Tibial artery (tissue), 4 donors: ENCODE measurements at regions not wholly inside any gene's neighbourhood (a gene's known extent, or its start where the extent isn't known, plus 50 kb on each side); places are given as distances from the start of the nearest gene placed in this dataset.

ENCODE experiments used
- DNase-seq, 2 donors: peaks; one replicate each; pipeline ENCODE4 v3.0.0-alpha.2; 2019
- H3K27ac ChIP-seq, 2 donors: fragments of 200-600 bp; sonication (generic) in 1 of 2; 1 replicate in 1 of 2; 2 replicates in 1 of 2; pipeline ENCODE4 v1.5.1; 2018 to 2019; ENCODE audit warnings: mild to moderate bottlenecking in 1 of 2
- H3K27me3 ChIP-seq, 2 donors: fragments of 200-600 bp; sonication (generic) in 1 of 2; one replicate each; pipeline versions ENCODE4 v1.5.1 to v1.6.0; 2016 to 2019
- H3K36me3 ChIP-seq, 3 donors: fragments of 200-600 bp; sonication (generic) in 2 of 3; one replicate each; pipeline ENCODE4 v1.5.1; 2016 to 2019; ENCODE audit warnings: mild to moderate bottlenecking in 2 of 3
- H3K4me1 ChIP-seq, 4 donors: fragments of 200-600 bp; sonication (generic) in 2 of 4; 1 replicate in 3 of 4; 2 replicates in 1 of 4; pipeline ENCODE4 v1.5.1; 2016 to 2019
- H3K4me3 ChIP-seq, 2 donors: fragments of 200-600 bp; sonication (generic) in 1 of 2; 1 replicate in 1 of 2; 2 replicates in 1 of 2; pipeline ENCODE4 v1.5.1; 2018 to 2019; ENCODE audit warnings: mild to moderate bottlenecking in 2 of 2
- H3K9me3 ChIP-seq, 3 donors: fragments of 200-600 bp; sonication (generic) in 1 of 3; one replicate each; pipeline ENCODE4 v1.5.1; 2016 to 2019
- intact Hi-C: fragments of 100-400 bp; cut with DNase I; formaldehyde crosslinking; loops from one replicate; pipeline ENCODE4 v1.15.0; 2023; ENCODE audit warnings: low total_unique reads
- TF ChIP-seq, protein P1 (sequence below), 2 experiments: fragments of 200-600 bp in 1 of 2; fragments of 450-650 bp in 1 of 2; IDR thresholded peaks; one replicate each; pipeline ENCODE4 v1.5.1; 2017 to 2019; ENCODE audit warnings: antibody characterized with exemption in 2 of 2, mild to moderate bottlenecking in 1 of 2, moderate library complexity in 1 of 2

DNA sequence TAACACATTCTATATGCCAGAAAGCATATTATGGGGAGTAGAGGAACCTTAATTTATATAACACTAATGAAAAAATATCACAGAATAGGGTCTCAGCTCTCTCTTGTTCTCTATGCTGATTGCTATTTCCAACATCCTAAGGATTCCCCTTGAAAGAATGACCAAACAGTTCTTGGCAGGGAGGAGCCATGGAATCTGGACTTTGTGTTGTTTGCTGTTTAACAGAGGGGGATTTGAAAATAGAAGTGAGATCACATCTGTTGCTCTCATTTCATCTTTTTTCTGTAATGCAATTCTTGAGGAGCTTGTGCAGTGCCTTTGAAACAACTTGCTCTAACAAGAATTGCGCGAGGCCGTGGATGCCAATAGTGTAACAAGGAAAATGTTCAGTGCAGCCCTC is 755.3 kb downstream of the TLE1 start:
- Histone ChIP-seq H3K27ac (no peak overlapping the region), H3K36me3 (no peaks in the 10 kb centered on the region), H3K27me3 (no peaks in the 10 kb centered on the region), H3K4me3 (no peak overlapping the region), H3K9me3 (no peaks in the 10 kb centered on the region), H3K4me1 (no peaks in the 10 kb centered on the region)
- intact Hi-C loops: no loop called here
- no peak for DNase-seq
- TF ChIP-seq, protein P1, sequence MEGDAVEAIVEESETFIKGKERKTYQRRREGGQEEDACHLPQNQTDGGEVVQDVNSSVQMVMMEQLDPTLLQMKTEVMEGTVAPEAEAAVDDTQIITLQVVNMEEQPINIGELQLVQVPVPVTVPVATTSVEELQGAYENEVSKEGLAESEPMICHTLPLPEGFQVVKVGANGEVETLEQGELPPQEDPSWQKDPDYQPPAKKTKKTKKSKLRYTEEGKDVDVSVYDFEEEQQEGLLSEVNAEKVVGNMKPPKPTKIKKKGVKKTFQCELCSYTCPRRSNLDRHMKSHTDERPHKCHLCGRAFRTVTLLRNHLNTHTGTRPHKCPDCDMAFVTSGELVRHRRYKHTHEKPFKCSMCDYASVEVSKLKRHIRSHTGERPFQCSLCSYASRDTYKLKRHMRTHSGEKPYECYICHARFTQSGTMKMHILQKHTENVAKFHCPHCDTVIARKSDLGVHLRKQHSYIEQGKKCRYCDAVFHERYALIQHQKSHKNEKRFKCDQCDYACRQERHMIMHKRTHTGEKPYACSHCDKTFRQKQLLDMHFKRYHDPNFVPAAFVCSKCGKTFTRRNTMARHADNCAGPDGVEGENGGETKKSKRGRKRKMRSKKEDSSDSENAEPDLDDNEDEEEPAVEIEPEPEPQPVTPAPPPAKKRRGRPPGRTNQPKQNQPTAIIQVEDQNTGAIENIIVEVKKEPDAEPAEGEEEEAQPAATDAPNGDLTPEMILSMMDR (IDR thresholded peaks at IDR 0.05): no peak

DNA sequence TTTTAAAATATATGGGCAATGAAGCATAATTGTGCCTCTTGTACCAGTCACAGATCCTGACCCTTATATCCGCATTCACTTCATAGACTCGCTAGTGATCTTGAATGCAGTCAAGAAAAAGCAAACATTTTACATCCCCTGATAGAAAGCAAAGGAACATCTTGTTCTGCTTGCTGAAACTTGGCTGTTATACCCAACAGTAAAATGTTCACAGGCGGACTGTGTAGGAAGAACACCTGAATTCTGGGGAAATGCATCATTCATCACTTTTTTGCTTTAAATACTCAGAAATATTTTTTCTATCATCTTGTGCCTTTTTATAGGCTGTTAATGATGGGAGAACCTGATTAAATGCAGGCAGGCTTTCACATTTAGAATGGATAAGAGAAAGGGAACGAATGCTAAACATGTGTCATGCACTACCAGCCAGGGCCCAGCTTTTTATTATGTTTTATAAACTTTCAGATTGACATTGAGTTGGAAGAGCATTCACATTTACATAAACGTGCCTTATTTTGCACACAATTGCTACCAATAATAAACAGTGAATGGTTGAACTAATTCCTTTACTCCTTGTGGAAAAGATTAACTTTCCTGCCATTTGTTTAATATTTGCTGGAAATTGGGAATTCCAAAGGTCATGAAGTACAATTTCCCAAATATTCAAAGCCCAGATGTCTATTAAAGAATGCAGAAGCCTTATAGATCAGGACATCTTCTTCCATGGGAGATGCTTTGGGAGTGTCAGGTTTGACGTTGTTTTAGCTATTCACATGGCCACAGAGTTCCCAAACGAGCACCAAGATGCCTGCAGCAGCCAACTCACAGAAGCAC is 756.2 kb downstream of the TLE1 start:
- no peak overlapping the region for H3K4me3 ChIP-seq
- TF ChIP-seq, protein P1 (IDR thresholded peaks at IDR 0.05): no peak
- no peak for DNase-seq
- no peaks in the 10 kb centered on the region for H3K9me3 ChIP-seq
- intact Hi-C loops: no loop called here
- H3K4me1 ChIP-seq: no peaks in the 10 kb centered on the region
- H3K27ac ChIP-seq: no peak overlapping the region
- H3K36me3 ChIP-seq: no peaks in the 10 kb centered on the region
- no peaks in the 10 kb centered on the region for H3K27me3 ChIP-seq

DNA sequence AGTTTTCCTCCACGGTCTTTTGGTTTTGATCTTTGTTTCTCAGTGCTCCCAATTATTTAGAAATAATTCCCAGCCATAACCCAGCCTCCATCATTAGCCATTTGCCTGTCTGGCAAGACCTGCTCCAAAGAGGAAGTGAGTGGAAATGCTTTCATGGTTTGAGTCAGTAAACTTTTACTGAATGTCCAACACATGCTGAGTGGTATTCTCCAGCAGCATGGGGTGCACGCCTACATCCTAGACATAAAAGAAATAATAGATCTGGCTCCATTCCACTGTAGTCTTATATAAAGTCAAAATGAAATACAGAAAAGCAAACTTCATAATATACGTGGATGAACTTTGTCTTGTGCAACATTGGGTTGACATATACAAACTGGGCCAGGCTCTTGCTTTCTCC is 757.2 kb downstream of the TLE1 start:
- intact Hi-C loops: no loop called here
- Histone ChIP-seq H3K27me3 (no peaks in the 10 kb centered on the region), H3K36me3 (no peaks in the 10 kb centered on the region), H3K27ac (no peak overlapping the region), H3K4me3 (no peak overlapping the region), H3K9me3 (no peaks in the 10 kb centered on the region), H3K4me1 (no peaks in the 10 kb centered on the region)
- TF ChIP-seq, protein P1 (IDR thresholded peaks at IDR 0.05): no peak
- no peak for DNase-seq

DNA sequence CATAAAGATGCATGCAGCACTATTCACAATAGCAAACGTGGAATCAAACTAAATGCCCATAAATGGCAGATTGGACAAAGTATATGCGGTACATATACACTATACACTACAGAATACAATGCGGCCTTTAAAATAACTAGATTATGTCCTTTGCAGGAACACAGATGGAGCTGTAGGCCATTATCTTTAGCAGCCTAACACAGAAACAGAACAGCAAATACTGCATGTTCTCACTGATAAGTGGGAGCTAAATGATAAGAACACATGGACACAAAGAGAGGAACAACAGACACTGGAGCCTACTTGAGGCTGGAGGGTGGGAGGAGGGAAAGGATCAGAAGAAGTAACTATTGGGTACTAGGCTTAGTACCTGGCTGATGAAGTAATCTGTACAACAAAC is 758.2 kb downstream of the TLE1 start:
- intact Hi-C loops: no loop called here
- TF ChIP-seq, protein P1 (IDR thresholded peaks at IDR 0.05): no peak
- Histone ChIP-seq H3K4me3 (no peak overlapping the region), H3K9me3 (no peaks in the 10 kb centered on the region), H3K36me3 (no peaks in the 10 kb centered on the region), H3K4me1 (no peaks in the 10 kb centered on the region), H3K27ac (no peak overlapping the region), H3K27me3 (no peaks in the 10 kb centered on the region)
- DNase-seq: no peak

DNA sequence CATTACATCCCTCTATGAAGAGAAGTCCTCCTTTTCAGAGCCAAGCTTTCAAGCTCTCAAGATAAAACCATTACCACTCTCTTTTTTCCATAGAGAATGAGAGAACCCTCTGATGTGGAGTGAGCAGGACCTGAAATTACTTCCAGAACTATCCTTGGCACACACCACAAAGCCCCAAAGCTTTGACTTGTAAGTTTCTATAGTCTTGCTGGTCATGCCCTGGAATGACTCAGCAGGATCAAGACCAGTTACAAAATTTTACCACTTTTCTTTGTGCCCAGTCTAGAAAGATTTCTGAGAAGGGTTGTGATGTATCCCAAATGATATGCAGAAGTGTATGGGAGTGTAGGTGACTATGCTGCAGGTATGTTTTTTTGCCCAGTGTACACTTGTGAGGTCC is 760.6 kb downstream of the TLE1 start:
- H3K27ac ChIP-seq: no peak overlapping the region
- H3K4me1 ChIP-seq: no peaks in the 10 kb centered on the region
- H3K36me3 ChIP-seq: no peaks in the 10 kb centered on the region
- no peak for DNase-seq
- H3K27me3 ChIP-seq: no peaks in the 10 kb centered on the region
- TF ChIP-seq, protein P1 (IDR thresholded peaks at IDR 0.05): no peak
- no peak overlapping the region for H3K4me3 ChIP-seq
- no peaks in the 10 kb centered on the region for H3K9me3 ChIP-seq
- intact Hi-C loops: no loop called here
